DMS 273 (cell line): ENCODE measurements at regions not wholly inside any gene's neighbourhood (a gene's known extent, or its start where the extent isn't known, plus 50 kb on each side); places are given as distances from the start of the nearest gene placed in this dataset.
"Not testable (repeated sequence)": the region's sequence is repeated elsewhere in the genome, so short reads cannot be mapped to it uniquely, and the experiment has no call there.

ENCODE experiments used
- DNase-seq: peaks from one replicate; lab custom pipeline; 2025; ENCODE audit not compliant: unreplicated experiment; lab: John Stamatoyannopoulos, UW

DNA sequence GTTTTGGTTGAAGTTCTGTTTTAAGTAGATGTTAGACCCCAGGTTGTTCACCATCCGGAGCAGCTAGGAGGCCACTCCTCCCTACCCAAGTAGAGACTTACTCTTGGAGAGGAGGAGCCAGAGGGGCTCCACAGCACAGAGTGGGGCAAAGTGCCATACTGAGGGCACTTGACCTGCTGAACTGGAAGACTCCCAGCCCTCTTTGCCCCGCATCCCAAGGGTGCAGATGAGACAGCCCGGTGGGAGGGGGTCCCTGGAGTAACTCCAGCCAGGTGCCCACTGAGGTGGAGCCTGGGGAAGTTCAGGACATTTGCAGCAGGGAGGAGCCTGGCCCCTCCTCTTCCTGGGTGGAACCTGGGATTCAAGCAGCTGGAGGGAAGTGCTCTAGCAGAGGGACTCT is 102.1 kb upstream of the GPR6 start:
- DNase-seq, result no peak

GRCh38 chr6:109877028-109878004 is 100.8 kb upstream of the GPR6 start:
- DNase-seq, result peak; percentile 27

GRCh38 chr6:109878005-109878690 is 100.0 kb upstream of the GPR6 start:
- DNase-seq, result peak; percentile 51

GRCh38 chr6:109879081-109879480 is 99.0 kb upstream of the GPR6 start:
- DNase-seq, result not testable (repeated sequence)

DNA sequence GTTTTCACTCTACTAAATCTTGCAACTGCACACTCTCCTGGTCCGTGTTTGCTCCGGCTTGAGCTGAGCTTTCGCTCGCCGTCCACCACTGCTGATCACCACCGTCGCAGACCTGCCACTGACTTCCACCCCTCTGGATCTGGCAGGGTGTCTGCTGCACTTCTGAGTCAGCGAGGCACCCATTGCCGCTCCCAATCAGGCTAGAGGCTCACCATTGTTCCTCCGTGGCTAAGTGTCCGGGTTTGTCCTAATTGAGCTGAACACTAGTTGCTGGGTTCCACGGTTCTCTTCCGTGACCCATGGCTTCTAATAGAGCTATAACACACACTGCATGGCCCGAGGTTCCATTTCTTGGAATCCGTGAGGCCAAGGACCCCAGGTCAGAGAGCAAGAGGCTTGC is 98.6 kb upstream of the GPR6 start:
- no peak for DNase-seq

DNA sequence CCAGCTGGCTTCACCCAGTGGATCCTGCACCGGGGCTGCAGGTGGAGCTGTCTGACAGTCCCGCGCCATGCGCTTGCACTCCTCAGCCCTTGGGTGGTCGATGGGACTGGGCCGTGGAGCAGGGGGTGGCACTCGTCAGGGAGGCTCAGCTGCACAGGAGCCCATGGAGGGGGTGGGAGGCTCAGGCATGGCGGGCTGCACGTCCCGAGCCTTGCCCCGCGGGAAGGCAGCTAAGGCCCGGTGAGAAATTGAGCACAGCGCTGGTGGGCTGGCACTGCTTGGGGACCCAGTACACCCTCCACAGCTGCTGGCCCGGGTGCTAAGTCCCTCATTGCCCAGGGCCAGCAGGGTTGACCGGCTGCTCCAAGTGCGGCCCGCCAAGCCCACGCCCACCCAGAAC is 97.0 kb upstream of the GPR6 start:
- not testable (repeated sequence) for DNase-seq

DNA sequence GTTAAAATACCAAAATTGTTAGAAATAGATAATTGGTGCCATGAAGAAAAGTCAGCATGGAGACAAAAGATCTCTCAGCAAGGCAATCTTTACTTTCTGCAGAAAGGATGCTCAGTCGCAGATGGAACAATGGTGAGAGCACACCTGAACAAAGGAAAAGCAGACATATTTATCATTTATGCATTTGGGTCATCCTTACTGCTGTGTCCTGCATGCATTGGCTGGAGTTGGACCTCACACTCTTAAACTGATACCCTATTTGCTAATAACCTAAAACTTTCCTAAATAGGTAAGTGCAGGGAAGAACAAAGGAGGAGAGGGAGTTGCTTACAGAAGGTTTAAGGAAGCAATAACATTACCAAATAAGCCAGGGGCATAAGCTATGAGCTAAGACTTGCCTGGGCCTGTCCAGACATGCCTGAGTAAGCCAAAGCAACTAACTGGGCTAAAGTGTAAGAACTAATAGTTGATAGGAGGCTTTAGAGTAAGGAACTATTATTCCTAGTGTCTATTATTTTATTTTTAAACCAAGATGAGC is 96.1 kb upstream of the GPR6 start:
- DNase-seq, result peak; percentile 21

- DNase-seq, result no peak
These were observed 86.2 kb upstream of the GPR6 start for GRCh38 chr6:109891924-109892323.

- DNase-seq, result peak; percentile 66
These were observed 85.4 kb upstream of the GPR6 start for GRCh38 chr6:109892451-109893435.

DNA sequence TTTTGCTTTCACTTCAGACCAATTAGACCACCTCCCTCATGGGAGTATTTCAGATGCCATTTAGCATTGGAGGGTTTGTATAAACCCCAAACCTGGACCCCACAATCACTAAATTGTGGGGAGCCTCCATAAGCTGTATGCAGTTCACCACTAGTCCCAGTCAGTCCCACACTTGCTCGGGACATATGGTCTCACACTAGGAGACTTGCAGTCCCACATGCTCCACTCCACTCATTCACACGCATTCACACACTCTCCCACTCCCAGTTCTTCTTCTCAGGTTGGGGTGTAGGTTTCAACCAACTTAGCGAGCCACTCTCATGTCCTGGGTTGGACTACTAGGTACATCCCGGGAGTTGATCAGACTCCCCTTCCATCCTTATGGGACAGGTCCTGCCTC is 84.5 kb upstream of the GPR6 start:
- no peak for DNase-seq

DNA sequence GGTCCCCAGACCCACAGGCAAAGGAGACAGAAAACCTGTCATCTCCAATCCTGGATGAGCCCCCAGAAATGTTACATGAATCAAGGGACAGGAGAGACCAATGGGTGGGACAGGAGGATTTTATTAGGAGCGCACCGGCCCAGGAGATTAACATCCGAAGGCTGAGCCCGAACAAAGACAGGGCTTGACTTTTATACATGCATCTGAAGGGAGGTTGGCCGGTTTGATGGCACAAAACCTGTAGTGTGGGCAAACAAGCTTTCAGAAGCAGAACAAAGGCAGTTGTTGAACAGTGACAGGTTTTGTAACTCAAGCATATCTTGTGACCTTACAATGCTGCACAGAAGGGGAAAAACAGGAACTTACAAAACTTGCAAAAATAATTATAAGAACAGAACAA is 83.9 kb upstream of the GPR6 start:
- DNase-seq, result no peak

GRCh38 chr6:109896341-109896740 is 81.8 kb upstream of the GPR6 start:
- no peak for DNase-seq

GRCh38 chr6:109897025-109897424 is 81.1 kb upstream of the GPR6 start:
- DNase-seq, result no peak

DNA sequence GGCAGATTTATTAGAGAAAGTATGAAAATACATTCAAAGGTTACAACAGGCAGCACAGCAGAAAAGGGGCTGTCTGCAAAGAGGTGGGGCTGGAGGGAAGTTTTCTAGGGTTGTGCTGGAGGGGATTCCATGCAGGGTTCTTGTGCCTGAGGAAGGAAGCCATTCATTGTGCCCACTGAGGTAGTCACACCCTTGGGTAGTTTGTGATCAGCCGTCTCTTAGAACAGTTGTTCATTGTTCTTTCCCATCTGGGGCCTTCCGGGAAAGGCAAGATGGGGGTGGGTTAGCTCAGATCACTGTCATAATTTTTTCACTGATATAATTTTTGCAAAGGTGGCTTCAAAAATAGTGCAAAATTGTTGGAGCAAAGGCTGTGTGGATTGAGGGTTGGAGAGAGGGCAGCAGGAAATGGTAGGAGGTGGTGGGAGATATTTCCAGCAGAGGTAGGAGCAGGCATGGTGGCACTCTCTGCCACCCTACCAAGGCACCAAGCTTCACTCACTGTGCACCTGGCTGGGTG is 80.5 kb upstream of the GPR6 start:
- DNase-seq, result no peak

DNA sequence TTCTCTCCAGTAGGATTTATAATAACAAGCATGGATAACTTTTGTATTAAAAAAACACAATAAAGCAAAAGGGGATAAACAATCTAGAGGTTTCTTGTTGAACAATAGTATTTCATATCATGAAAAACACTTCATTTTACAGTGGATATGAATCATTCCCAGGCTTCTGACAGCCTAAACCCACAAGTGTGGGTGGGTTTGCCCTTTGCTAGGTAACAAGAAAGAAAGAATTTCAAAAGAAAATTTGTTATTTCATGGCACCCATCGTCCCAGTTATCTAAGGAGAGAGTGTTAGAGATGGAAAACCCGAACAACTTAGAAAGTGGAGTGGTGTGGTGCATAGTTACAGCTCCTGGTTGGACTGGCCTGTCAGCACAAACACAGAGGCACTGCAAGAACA is 76.1 kb upstream of the GPR6 start:
- no peak for DNase-seq

DNA sequence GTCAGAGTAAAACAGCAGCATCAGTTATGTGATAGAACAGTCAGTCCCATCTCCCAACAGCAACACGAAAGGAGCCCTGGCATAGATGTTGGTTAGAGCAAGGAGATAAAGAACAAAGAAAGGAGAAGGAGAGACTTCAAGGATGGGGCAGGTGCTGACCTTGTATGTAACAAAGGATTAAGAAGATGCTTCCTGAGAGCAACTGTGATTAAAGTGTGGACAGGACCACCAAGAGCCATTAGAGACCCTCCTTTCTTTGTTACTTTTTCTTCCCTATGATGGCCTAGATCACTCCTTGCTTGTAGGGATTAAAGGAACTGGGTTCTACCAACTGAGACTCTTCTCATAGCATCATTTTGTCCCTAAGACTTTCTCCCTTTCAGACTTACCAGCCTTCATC is 75.2 kb upstream of the GPR6 start:
- no peak for DNase-seq

DNA sequence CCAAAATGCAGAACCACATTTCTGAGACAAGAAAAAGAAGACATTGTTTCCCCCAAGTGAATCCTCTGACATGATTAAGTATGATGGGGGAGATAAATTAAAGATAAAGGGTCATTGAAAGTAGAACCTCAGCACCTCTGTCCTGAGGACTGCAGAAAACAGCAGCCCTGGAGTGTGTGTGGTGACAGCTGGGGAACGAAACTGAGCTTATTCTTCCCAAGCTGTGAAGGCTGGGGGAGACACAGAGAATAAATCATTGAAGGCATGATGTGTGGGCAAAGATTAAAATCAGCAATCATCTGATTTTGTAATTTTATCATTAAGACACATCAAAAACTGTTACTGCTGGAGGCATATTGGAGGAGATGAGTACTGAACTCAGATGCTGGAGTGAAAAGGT is 67.5 kb upstream of the GPR6 start:
- peak; percentile 3 for DNase-seq

DNA sequence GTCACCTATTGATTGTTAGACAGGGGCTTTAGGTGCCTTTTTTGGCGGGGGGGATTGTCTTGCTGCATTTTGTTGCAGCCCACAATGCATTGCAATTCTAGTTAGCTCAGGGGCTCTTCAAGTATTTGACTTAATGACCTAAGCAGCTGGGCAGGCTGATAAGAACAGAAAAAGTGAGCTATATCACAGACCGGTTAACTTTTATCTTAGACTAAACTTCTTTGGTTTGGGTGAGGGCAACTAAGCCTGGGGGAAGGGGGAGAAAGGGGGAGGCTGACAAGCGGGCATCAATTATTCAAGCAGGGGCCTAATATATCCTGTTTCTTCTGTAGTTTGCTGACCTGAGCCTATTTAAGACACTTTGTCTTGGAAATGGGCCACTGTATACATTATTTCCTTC is 66.0 kb upstream of the GPR6 start:
- DNase-seq, result no peak

- DNase-seq, result no peak
These were observed 65.2 kb upstream of the GPR6 start for GRCh38 chr6:109912952-109913351.

GRCh38 chr6:109915748-109916147 is 62.4 kb upstream of the GPR6 start:
- DNase-seq, result not testable (repeated sequence)

DNA sequence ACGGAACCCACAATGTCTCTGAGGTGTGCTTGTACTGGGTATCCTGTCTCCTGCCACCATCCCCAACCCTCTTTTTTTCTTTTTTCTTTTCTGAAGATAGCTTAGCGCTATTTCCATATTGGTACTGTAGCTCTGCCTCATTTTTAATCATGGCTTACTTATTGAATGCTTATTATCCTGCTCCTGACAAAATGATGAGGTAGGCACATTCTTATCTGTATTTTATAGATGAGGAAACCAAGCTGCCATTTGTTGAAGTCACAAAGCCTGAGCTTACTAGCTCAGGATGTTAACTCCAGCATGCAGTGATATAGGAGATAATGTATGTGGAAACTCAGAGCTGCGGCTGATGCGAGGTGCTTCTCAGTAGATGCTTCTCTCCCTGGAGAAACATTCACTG is 61.4 kb upstream of the GPR6 start:
- DNase-seq, result no peak
